K562 (cell line): ENCODE measurements at regions not wholly inside any gene's neighbourhood (a gene's known extent, or its start where the extent isn't known, plus 50 kb on each side); places are given as distances from the start of the nearest gene placed in this dataset.

ENCODE experiments used
- CXXC5 ChIP-seq: fragments of 250-450 bp; sonication (Bioruptor Pico); IDR thresholded peaks from 2 replicates; pipeline ENCODE4 v1.8.0; 2022; ENCODE audit warnings: inconsistent platforms, mild to moderate bottlenecking, moderate library complexity
- E2F3 ChIP-seq: fragments of 250-450 bp; sonication (Bioruptor Pico); IDR thresholded peaks from 2 replicates; pipeline ENCODE4 v1.4.0; 2020; ENCODE audit warnings: mild to moderate bottlenecking
- MAX ChIP-seq: sonication (generic); formaldehyde crosslinking; IDR thresholded peaks from 2 replicates; pipeline ENCODE4 v1.9.0; 2022; ENCODE audit warnings: mild to moderate bottlenecking, missing genetic modification reagents
- MAZ ChIP-seq, 2 experiments: fragments of 450-650 bp in 1 of 2; sonication (generic) in 1 of 2; formaldehyde crosslinking; IDR thresholded peaks in 1 of 2; conservative IDR thresholded peaks in 1 of 2; 2 replicates each; pipeline versions ENCODE4 v1.4.0 to v1.5.0; 2020; ENCODE audit warnings: mild to moderate bottlenecking in 1 of 2, missing genetic modification reagents in 1 of 2
- MBD2 ChIP-seq: sonication (generic); IDR thresholded peaks from 2 replicates; pipeline ENCODE4 v1.6.1; 2016; ENCODE audit warnings: low read depth, borderline replicate concordance
- MGA ChIP-seq: fragments of 450-650 bp; IDR thresholded peaks from 2 replicates; pipeline ENCODE4 v1.6.1; 2016; ENCODE audit warnings: mild to moderate bottlenecking, moderate library complexity
- PATZ1 ChIP-seq: fragments of 250-450 bp; sonication (Bioruptor Pico); IDR thresholded peaks from 2 replicates; pipeline ENCODE4 v1.5.0; 2020; ENCODE audit warnings: mild to moderate bottlenecking, borderline replicate concordance
- RAD51 ChIP-seq: fragments of 450-650 bp; IDR thresholded peaks from 2 replicates; pipeline ENCODE4 v1.7.1; 2016; ENCODE audit warnings: low read depth, mild to moderate bottlenecking, borderline replicate concordance
- TAF15 ChIP-seq: fragments of 200-400 bp; formaldehyde crosslinking; IDR thresholded peaks from 2 replicates; pipeline ENCODE4 v1.6.1; 2017; ENCODE audit warnings: mild to moderate bottlenecking, low read depth, low read length, moderate library complexity
- ZNF311 ChIP-seq: fragments of 250-450 bp; sonication (Bioruptor Pico); IDR thresholded peaks from 2 replicates; pipeline ENCODE4 v1.4.0; 2020; ENCODE audit warnings: mild to moderate bottlenecking, moderate library complexity
- ZNF395 ChIP-seq: fragments of 200-800 bp; sonication (Bioruptor generic); IDR thresholded peaks from 2 replicates; pipeline ENCODE4 v1.6.1; 2017; ENCODE audit warnings: missing genetic modification characterization, missing compliant biosample characterization

- TF ChIP-seq MGA, result peak; percentile 6; the same call in 1 of the 2 replicates
- peak; percentile 39; the same call in 1 of the 2 replicates for TF ChIP-seq ZNF311 (CRISPR knock-in tag)
- no peak for TF ChIP-seq MBD2
- peak; percentile 58; the same call in 1 of the 2 replicates for TF ChIP-seq ZNF395
- TF ChIP-seq E2F3 (CRISPR knock-in tag), result 0 out of 2 replicates have a peak, but pooled peaks have one; percentile 49
- TF ChIP-seq RAD51, result no peak
- no peak for TF ChIP-seq TAF15
- no peak for TF ChIP-seq MAX (CRISPR knock-in tag)
- TF ChIP-seq PATZ1 (CRISPR knock-in tag), result peak; percentile 52; the same call in 1 of the 2 replicates
- TF ChIP-seq CXXC5 (CRISPR knock-in tag), result peak; percentile 42
- peak in 1 of 2 experiments; percentile 46; a peak in 2 of 4 replicates for TF ChIP-seq MAZ (CRISPR knock-in tag; conservative IDR thresholded peaks at IDR 0.05 in 1 of 2, IDR thresholded peaks at IDR 0.05 in 1 of 2)
Observed at GRCh38 chr16:79864781-79865391, 264.3 kb upstream of the MAF start (continued).
